Tibial nerve (tissue), 4 donors: ENCODE measurements at regions not wholly inside any gene's neighbourhood (a gene's known extent, or its start where the extent isn't known, plus 50 kb on each side); places are given as distances from the start of the nearest gene placed in this dataset.
"Not testable (repeated sequence)": the region's sequence is repeated elsewhere in the genome, so short reads cannot be mapped to it uniquely, and the experiment has no call there.

Source experiments
- DNase-seq, 2 donors: peaks; one replicate each; pipeline ENCODE4 v3.0.0-alpha.2; 2019; ENCODE audit warnings: low spot score in 2 of 2
- H3K27ac ChIP-seq, 4 donors: fragments of 200-600 bp; sonication (generic) in 3 of 4; one replicate each; pipeline ENCODE4 v1.5.1; 2017 to 2019; ENCODE audit warnings: mild to moderate bottlenecking in 1 of 4
- H3K27me3 ChIP-seq, 2 donors: fragments of 200-600 bp; sonication (generic) in 1 of 2; one replicate each; pipeline versions ENCODE4 v1.5.1 to v1.6.0; 2017 to 2019
- H3K36me3 ChIP-seq, 3 donors: fragments of 200-600 bp; sonication (generic); one replicate each; pipeline ENCODE4 v1.5.1; 2018 to 2019
- H3K4me1 ChIP-seq, 4 donors: fragments of 200-600 bp; sonication (generic) in 3 of 4; one replicate each; pipeline ENCODE4 v1.5.1; 2017 to 2019
- H3K4me3 ChIP-seq, 4 donors: fragments of 200-600 bp; sonication (generic) in 3 of 4; one replicate each; pipeline ENCODE4 v1.5.1; 2017 to 2019; ENCODE audit warnings: mild to moderate bottlenecking in 1 of 4, moderate library complexity in 1 of 4
- H3K9me3 ChIP-seq, 4 donors: fragments of 200-600 bp; sonication (generic) in 3 of 4; one replicate each; pipeline ENCODE4 v1.5.1; 2017 to 2019
- CTCF ChIP-seq, 5 experiments: fragments of 200-600 bp in 3 of 5; fragments of 450-650 bp in 2 of 5; sonication (generic) in 3 of 5; IDR thresholded peaks; one replicate each; pipeline ENCODE4 v1.5.1; 2016 to 2019; ENCODE audit warnings: antibody characterized with exemption in 5 of 5, mild to moderate bottlenecking in 3 of 5, moderate library complexity in 2 of 5
- EP300 ChIP-seq, 2 donors: sonication (generic); formaldehyde crosslinking; IDR thresholded peaks; one replicate each; pipeline ENCODE4 v1.6.1; 2017; ENCODE audit warnings: antibody characterized with exemption in 2 of 2, mild to moderate bottlenecking in 1 of 2
- WGBS, 2 donors: methylation state at CpG; one replicate each; pipeline ENCODE4 v1.1.5; 2018; 5-methylcytosine and 5-hydroxymethylcytosine counted together

GRCh38 chr2:89236832-89237450 is 545.5 kb downstream of the RPIA start:
- not testable (repeated sequence) for H3K27ac ChIP-seq, H3K4me3 ChIP-seq, H3K36me3 ChIP-seq, DNase-seq, H3K27me3 ChIP-seq, H3K4me1 ChIP-seq, H3K9me3 ChIP-seq
- WGBS, 2 donors = no CpG with 5 or more reads among the region's 6 CpGs

- 94% methylated on average over 2 of the region's 4 CpGs; no CpG with 5 or more reads in 1 of the 2 donors for WGBS, 2 donors
- H3K9me3 ChIP-seq, H3K4me1 ChIP-seq, H3K27me3 ChIP-seq, DNase-seq, H3K4me3 ChIP-seq, H3K36me3 ChIP-seq, H3K27ac ChIP-seq: not testable (repeated sequence)
Measured at GRCh38 chr2:89237783-89238182, 546.3 kb downstream of the RPIA start.

- H3K36me3 ChIP-seq, H3K27me3 ChIP-seq, DNase-seq, H3K4me3 ChIP-seq, H3K27ac ChIP-seq, H3K9me3 ChIP-seq, H3K4me1 ChIP-seq: not testable (repeated sequence)
- 47 to 50% methylated on average over 2 to 4 of the region's 4 CpGs for WGBS, 2 donors
- TF ChIP-seq CTCF (IDR thresholded peaks at IDR 0.05) = peak in 1 of 5 experiments; percentile 34
Measured at GRCh38 chr2:89243114-89243700, 551.7 kb downstream of the RPIA start.

GRCh38 chr2:89244407-89244806 is 552.9 kb downstream of the RPIA start:
- not testable (repeated sequence) for H3K36me3 ChIP-seq, DNase-seq, H3K9me3 ChIP-seq, H3K27me3 ChIP-seq, H3K27ac ChIP-seq, H3K4me1 ChIP-seq, H3K4me3 ChIP-seq

- H3K4me3 ChIP-seq, H3K36me3 ChIP-seq, H3K27ac ChIP-seq, H3K27me3 ChIP-seq, H3K4me1 ChIP-seq, DNase-seq, H3K9me3 ChIP-seq: not testable (repeated sequence)
- 47 to 54% methylated on average over 1 of the region's 1 CpG for WGBS, 2 donors
Measured at GRCh38 chr2:89245478-89245877, 554.0 kb downstream of the RPIA start.

- H3K4me1 ChIP-seq, H3K27me3 ChIP-seq, H3K9me3 ChIP-seq, H3K27ac ChIP-seq, H3K4me3 ChIP-seq, DNase-seq, H3K36me3 ChIP-seq: not testable (repeated sequence)
- WGBS, 2 donors = 60 to 77% methylated on average over 4 of the region's 4 CpGs
- peak in 1 of 2 donors; percentile 29 for TF ChIP-seq EP300 (IDR thresholded peaks at IDR 0.05)
Measured at GRCh38 chr2:89246027-89246426, 554.6 kb downstream of the RPIA start.

- H3K4me1 ChIP-seq, H3K4me3 ChIP-seq, H3K27me3 ChIP-seq, H3K9me3 ChIP-seq, H3K27ac ChIP-seq, DNase-seq, H3K36me3 ChIP-seq: not testable (repeated sequence)
- WGBS, 2 donors = 38 to 42% methylated on average over 2 of the region's 2 CpGs
Measured at GRCh38 chr2:89246620-89247019, 555.1 kb downstream of the RPIA start.

- H3K36me3 ChIP-seq, H3K4me1 ChIP-seq, DNase-seq, H3K4me3 ChIP-seq, H3K9me3 ChIP-seq, H3K27me3 ChIP-seq, H3K27ac ChIP-seq: not testable (repeated sequence)
- 89 to 90% methylated on average over 3 of the region's 3 CpGs for WGBS, 2 donors
Measured at GRCh38 chr2:89255013-89255412, 563.5 kb downstream of the RPIA start.

GRCh38 chr2:89273443-89273842 is 582.0 kb downstream of the RPIA start:
- not testable (repeated sequence) for H3K27me3 ChIP-seq, H3K36me3 ChIP-seq, H3K9me3 ChIP-seq, DNase-seq, H3K27ac ChIP-seq, H3K4me3 ChIP-seq, H3K4me1 ChIP-seq
- 72 to 77% methylated on average over 1 to 2 of the region's 4 CpGs for WGBS, 2 donors

- DNase-seq, H3K4me3 ChIP-seq, H3K27ac ChIP-seq, H3K27me3 ChIP-seq, H3K36me3 ChIP-seq, H3K4me1 ChIP-seq, H3K9me3 ChIP-seq: not testable (repeated sequence)
- no CpG with 5 or more reads among the region's 3 CpGs for WGBS, 2 donors
Measured at GRCh38 chr2:89280536-89280935, 589.1 kb downstream of the RPIA start.

GRCh38 chr2:89286448-89287080 is 595.1 kb downstream of the RPIA start:
- H3K27ac ChIP-seq, H3K36me3 ChIP-seq, H3K4me3 ChIP-seq, H3K27me3 ChIP-seq, H3K9me3 ChIP-seq, DNase-seq, H3K4me1 ChIP-seq: not testable (repeated sequence)
- WGBS, 2 donors = 83% methylated on average over 2 of the region's 8 CpGs; no CpG with 5 or more reads in 1 of the 2 donors

- not testable (repeated sequence) for H3K36me3 ChIP-seq, H3K4me1 ChIP-seq, H3K27ac ChIP-seq, H3K27me3 ChIP-seq, H3K9me3 ChIP-seq, H3K4me3 ChIP-seq, DNase-seq
- no CpG with 5 or more reads among the region's 4 CpGs for WGBS, 2 donors
Measured at GRCh38 chr2:89287084-89287483, 595.6 kb downstream of the RPIA start.
